Endothelial cell of umbilical vein (primary cell): ENCODE measurements at regions not wholly inside any gene's neighbourhood (a gene's known extent, or its start where the extent isn't known, plus 50 kb on each side); places are given as distances from the start of the nearest gene placed in this dataset.

Experiments
- BruUV-seq: library from RNA; stranded (reverse); fragments of 400-500 nt; replicated peaks from 2 replicates; lab custom pipeline; 2021; lab: Mats Ljungman, UMichigan
- CTCF ChIA-PET: fragments of 300-600, 350-600 bp; sonication (Branson Sonifier 250); formaldehyde crosslinking; loops from one replicate; lab custom pipeline; 2021; ENCODE audit warnings: antibody characterized with exemption, inconsistent platforms; lab: Charles Lee
- POLR2A ChIA-PET: fragments of 300-600, 350-600 bp; sonication (Branson Sonifier 250); formaldehyde crosslinking; loops from one replicate; lab custom pipeline; 2021; ENCODE audit warnings: antibody characterized with exemption, inconsistent platforms; lab: Charles Lee
- DNase-seq: peaks from one replicate; pipeline ENCODE4 v3.0.0-alpha.2; 2011; ENCODE audit warnings: low read depth, low spot score
- FAIRE-seq: peaks from 2 replicates; lab custom pipeline; 2011; peaks lifted over from hg19 to GRCh38; lab: Jason Lieb, UNC
- H2AFZ ChIP-seq: 2 replicates; pipeline ENCODE4 v1.6.0; 2012; ENCODE audit warnings: low read depth, low read length, control low read depth, inconsistent platforms
- H3K27ac ChIP-seq: 2 replicates; pipeline ENCODE4 v1.5.1; 2011; ENCODE audit warnings: low read depth, mild to moderate bottlenecking, control low read depth, low read length, moderate library complexity; ENCODE audit not compliant: insufficient read depth
- H3K27me3 ChIP-seq, 2 experiments: 2 replicates each; pipeline versions ENCODE4 v1.6.0 to v1.6.1; 2011; ENCODE audit warnings: low read length in 2 of 2, mixed read lengths in 1 of 2; ENCODE audit not compliant: control insufficient read depth in 2 of 2, insufficient read depth in 2 of 2
- H3K36me3 ChIP-seq, 2 experiments: 2 replicates in 1 of 2; 3 replicates in 1 of 2; pipeline ENCODE4 v1.5.1; 2011; ENCODE audit warnings: low read length in 2 of 2, mild to moderate bottlenecking in 1 of 2, moderate library complexity in 1 of 2; ENCODE audit not compliant: control insufficient read depth in 2 of 2, insufficient read depth in 2 of 2; ENCODE audit errors: extremely low read depth in 1 of 2
- H3K4me1 ChIP-seq: 3 replicates; pipeline ENCODE4 v1.5.1; 2011; ENCODE audit warnings: mild to moderate bottlenecking, low read length; ENCODE audit not compliant: control insufficient read depth, insufficient read depth; ENCODE audit errors: extremely low read depth
- H3K4me2 ChIP-seq: 2 replicates; pipeline ENCODE4 v1.6.1; 2011; ENCODE audit warnings: low read length, control low read depth, mixed read lengths; ENCODE audit not compliant: insufficient read depth
- H3K4me3 ChIP-seq, 3 experiments: fragments of 200-600 bp in 1 of 3; sonication (generic), shearing (Covaris generic) in 1 of 3; replicated peaks in 1 of 3; 2 replicates each; pipeline ENCODE4 v1.5.1; 2011 to 2016; ENCODE audit warnings: control low read depth in 3 of 3, low read length in 3 of 3, mild to moderate bottlenecking in 2 of 3, inconsistent platforms in 1 of 3, low read depth in 1 of 3, moderate library complexity in 1 of 3; ENCODE audit not compliant: insufficient read depth in 1 of 3
- H3K79me2 ChIP-seq: 2 replicates; pipeline ENCODE4 v1.6.0; 2012; ENCODE audit warnings: low read length, inconsistent platforms; ENCODE audit not compliant: control insufficient read depth, insufficient read depth
- H3K9ac ChIP-seq: replicated peaks from 2 replicates; pipeline ENCODE3; 2011; ENCODE audit warnings: low read length, control low read depth; ENCODE audit not compliant: insufficient read depth; ENCODE audit errors: extremely low read depth
- H3K9me1 ChIP-seq: replicated peaks from 3 replicates; pipeline ENCODE4 v1.6.0; 2011; ENCODE audit warnings: mild to moderate bottlenecking, low read length; ENCODE audit not compliant: control insufficient read depth, insufficient read depth; ENCODE audit errors: extremely low read depth
- H3K9me3 ChIP-seq: replicated peaks from 2 replicates; pipeline ENCODE4 v1.5.1; 2012; ENCODE audit warnings: low read length, inconsistent platforms; ENCODE audit not compliant: control insufficient read depth, insufficient read depth
- H4K20me1 ChIP-seq: replicated peaks from 2 replicates; pipeline ENCODE3; 2011; ENCODE audit warnings: mild to moderate bottlenecking, low read length; ENCODE audit not compliant: control insufficient read depth, insufficient read depth; ENCODE audit errors: extremely low read depth
- CTCF ChIP-seq, 2 donors: IDR thresholded peaks; 1 replicate in 1 of 2; 2 replicates in 1 of 2; pipeline ENCODE4 v1.5.1; 2011; ENCODE audit warnings: low read length in 2 of 2, mild to moderate bottlenecking in 2 of 2, moderate library complexity in 2 of 2, control low read depth in 1 of 2, inconsistent platforms in 1 of 2, low read depth in 1 of 2; ENCODE audit not compliant: insufficient read depth in 1 of 2; ENCODE audit errors: extremely low read depth in 1 of 2
- EZH2 ChIP-seq: IDR thresholded peaks from 2 replicates; pipeline ENCODE4 v1.6.1; 2012; ENCODE audit warnings: borderline replicate concordance, low read depth, mild to moderate bottlenecking, moderate library complexity, low read length, inconsistent platforms; ENCODE audit not compliant: severe bottlenecking
- FOS ChIP-seq: IDR thresholded peaks from 2 replicates; pipeline ENCODE4 v1.6.1; 2011; ENCODE audit warnings: mild to moderate bottlenecking, low read length, moderate library complexity, borderline replicate concordance; ENCODE audit not compliant: insufficient read depth
- GATA2 ChIP-seq: IDR thresholded peaks from 2 replicates; pipeline ENCODE4 v1.7.0; 2011; ENCODE audit warnings: low read depth, mild to moderate bottlenecking, moderate library complexity, mixed read lengths, low read length; ENCODE audit not compliant: insufficient read length, insufficient read depth
- JUN ChIP-seq: IDR thresholded peaks from 2 replicates; pipeline ENCODE4 v1.6.1; 2011; ENCODE audit warnings: borderline replicate concordance, low read depth; ENCODE audit not compliant: insufficient read length, insufficient read depth
- MAX ChIP-seq: IDR thresholded peaks from 2 replicates; pipeline ENCODE4 v1.6.1; 2011; ENCODE audit not compliant: insufficient read depth, insufficient read length
- MYC ChIP-seq: IDR thresholded peaks from one replicate; pipeline ENCODE4 v1.6.1; 2011; ENCODE audit warnings: mild to moderate bottlenecking, low read depth, low read length
- POLR2A ChIP-seq: IDR thresholded peaks from 2 replicates; pipeline ENCODE4 v1.6.1; 2012; ENCODE audit warnings: low read depth, mild to moderate bottlenecking, control low read depth, low read length
- POLR2AphosphoS5 ChIP-seq: IDR thresholded peaks from 2 replicates; pipeline ENCODE4 v1.6.1; 2012; ENCODE audit warnings: low read depth, mild to moderate bottlenecking, control low read depth, low read length, moderate library complexity; ENCODE audit not compliant: insufficient read depth
- dilution Hi-C: fragments of 300-500 bp; cut with MboI; formaldehyde crosslinking; loops from one replicate; pipeline ENCODE4 v1.15.0; 2019; ENCODE audit warnings: low sequenced_read_pairs; ENCODE audit not compliant: extremely low pct_ligation_motif_present
- intact Hi-C: fragments of 100-400 bp; cut with micrococcal nuclease; formaldehyde crosslinking; loops from one replicate; pipeline ENCODE4 v1.10.0; 2022

GRCh38 chr3:59388555-59389270, 338.9 kb upstream of the CFAP20DC start:
- TF ChIP-seq MAX (no peak), CTCF (IDR thresholded peaks at IDR 0.05; ENCODE audit: extremely low read depth in 1 of 2, insufficient read depth in 1 of 2, low read depth in 1 of 2, low read length in 2 of 2) (no peak)
- no peak overlapping the region for H3K4me3 ChIP-seq
- no peaks in the 10 kb centered on the region for H4K20me1 ChIP-seq
- dilution Hi-C loops: no loop called here
- no peaks in the 10 kb centered on the region for H3K9me3 ChIP-seq
- ChIA-PET POLR2A (no interaction called here), CTCF (no interaction called here)
- no TSS peak for BruUV-seq
- intact Hi-C loops: no loop called here
- no peaks in the 10 kb centered on the region for H3K9me1 ChIP-seq
- no peak overlapping the region for H3K27ac ChIP-seq
- no peak overlapping the region for H2AFZ ChIP-seq
- H3K36me3 ChIP-seq: no peaks in the 10 kb centered on the region
- no peak for DNase-seq
- H3K4me2 ChIP-seq: no peak overlapping the region
- no peaks in the 10 kb centered on the region for H3K4me1 ChIP-seq
- H3K79me2 ChIP-seq: no peaks in the 10 kb centered on the region
- no peaks in the 10 kb centered on the region for H3K27me3 ChIP-seq
- no peak overlapping the region for H3K9ac ChIP-seq
- no peak for FAIRE-seq

- dilution Hi-C loops: no loop called here
- H3K9me1 ChIP-seq: no peaks in the 10 kb centered on the region
- DNase-seq: no peak
- no peaks in the 10 kb centered on the region for H3K79me2 ChIP-seq
- no peaks in the 10 kb centered on the region for H3K27me3 ChIP-seq
- no peak overlapping the region for H3K9ac ChIP-seq
- CTCF ChIA-PET: no interaction called here
- no peak overlapping the region for H3K27ac ChIP-seq
- H4K20me1 ChIP-seq: no peaks in the 10 kb centered on the region
- BruUV-seq: no TSS peak
- POLR2A ChIA-PET: no interaction called here
- no peaks in the 10 kb centered on the region for H3K36me3 ChIP-seq
- H3K4me2 ChIP-seq: no peak overlapping the region
- H2AFZ ChIP-seq: no peak overlapping the region
- no peaks in the 10 kb centered on the region for H3K9me3 ChIP-seq
- FAIRE-seq: no peak
- no peaks in the 10 kb centered on the region for H3K4me1 ChIP-seq
- intact Hi-C loops: no loop called here
- H3K4me3 ChIP-seq: no peak overlapping the region
- no peak for TF ChIP-seq JUN
- TF ChIP-seq POLR2AphosphoS5: no peak
- TF ChIP-seq GATA2: no peak
- no peak for TF ChIP-seq CTCF (IDR thresholded peaks at IDR 0.05; ENCODE audit: extremely low read depth in 1 of 2, insufficient read depth in 1 of 2, low read depth in 1 of 2, low read length in 2 of 2)
- no peak for TF ChIP-seq MAX
- no peak for TF ChIP-seq FOS
- TF ChIP-seq MYC: no peak
- TF ChIP-seq POLR2A: no peak
- no peak for TF ChIP-seq EZH2
Measured at GRCh38 chr3:59386165-59386564, 336.3 kb upstream of the CFAP20DC start.
